K562 (cell line): ENCODE measurements at regions not wholly inside any gene's neighbourhood (a gene's known extent, or its start where the extent isn't known, plus 50 kb on each side); places are given as distances from the start of the nearest gene placed in this dataset.

Experiments used
- BCLAF1 ChIP-seq, 2 experiments: fragments of 450-650 bp in 1 of 2; IDR thresholded peaks; 2 replicates each; pipeline ENCODE4 v1.6.1; 2011 to 2017; ENCODE audit warnings: low read depth in 2 of 2, antibody characterized with exemption in 1 of 2, borderline replicate concordance in 1 of 2, low read length in 1 of 2, mild to moderate bottlenecking in 1 of 2, mixed read lengths in 1 of 2; ENCODE audit not compliant: control insufficient read depth in 1 of 2
- ZBTB40 ChIP-seq, 2 experiments: fragments of 450-650 bp in 1 of 2; sonication (generic) in 1 of 2; formaldehyde crosslinking in 1 of 2; IDR thresholded peaks; 2 replicates each; pipeline versions ENCODE4 v1.7.1 to v1.9.0; 2016 to 2022; ENCODE audit warnings: inconsistent platforms in 1 of 2, mild to moderate bottlenecking in 1 of 2, missing genetic modification reagents in 1 of 2

- TF ChIP-seq BCLAF1 (IDR thresholded peaks at IDR 0.05; ENCODE audit: borderline replicate concordance in 1 of 2, control insufficient read depth in 1 of 2, low read depth in 2 of 2, low read length in 1 of 2) (no peak), ZBTB40 (IDR thresholded peaks at IDR 0.05) (no peak), ZBTB40 (CRISPR knock-in tag; IDR thresholded peaks at IDR 0.05) (no peak)
Observed at GRCh38 chr5:166281433-166281832, 2010.0 kb upstream of the WWC1 start (continued).
